ENCODE measurements at regions not wholly inside any gene's neighbourhood (a gene's known extent, or its start where the extent isn't known, plus 50 kb on each side); places are given as distances from the start of the nearest gene placed in this dataset.

- TF ChIP-seq CTCF (IDR thresholded peaks at IDR 0.05) (no peak), POLR2A (IDR thresholded peaks at IDR 0.05) (no peak)
These were observed 70.5 kb upstream of the ITGA11 start for GRCh38 chr15:68502398-68502901.
